ENCODE measurements at regions not wholly inside any gene's neighbourhood (a gene's known extent, or its start where the extent isn't known, plus 50 kb on each side); places are given as distances from the start of the nearest gene placed in this dataset.

DNA sequence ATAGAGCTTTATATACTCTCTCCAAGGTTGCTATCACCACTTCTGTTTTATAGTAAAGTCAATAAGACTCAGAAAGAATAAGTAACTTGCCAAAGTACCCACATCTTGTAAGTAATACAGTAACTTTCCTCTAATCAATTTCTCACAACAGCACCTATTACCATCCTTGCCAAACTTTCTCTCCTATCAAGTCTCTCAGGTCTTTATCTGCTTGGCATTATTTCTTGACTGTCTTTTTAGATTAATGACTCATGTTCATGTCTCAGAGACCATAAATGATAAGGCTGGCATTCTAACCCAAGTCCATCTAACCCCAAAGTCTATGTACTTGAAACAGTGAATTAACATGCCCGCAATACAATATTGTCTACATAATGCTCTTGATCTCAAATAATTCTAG is 618.0 kb upstream of the ZEB2 start:
- FAIRE-seq = no peak

DNA sequence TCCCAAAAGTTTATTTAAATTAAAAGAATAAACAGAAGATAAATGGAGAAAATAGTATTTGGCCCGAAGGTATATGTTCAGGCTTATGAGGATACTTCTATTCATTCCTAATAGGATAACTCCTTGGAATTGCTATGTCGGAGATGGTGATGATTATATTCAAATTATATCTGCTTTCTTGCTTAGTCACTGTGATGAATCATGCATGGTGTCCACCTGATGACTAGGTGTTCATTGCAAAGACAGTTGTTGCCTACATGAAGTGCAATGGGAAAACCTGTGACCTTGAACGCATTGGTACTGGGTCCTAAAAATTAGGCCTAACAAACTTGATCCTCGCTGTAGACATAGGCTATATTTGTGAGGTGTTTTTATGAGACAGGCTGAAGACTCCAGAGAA is 617.3 kb upstream of the ZEB2 start:
- no peak for FAIRE-seq

GRCh38 chr2:145136702-145137101 is 616.8 kb upstream of the ZEB2 start:
- no peak for FAIRE-seq

DNA sequence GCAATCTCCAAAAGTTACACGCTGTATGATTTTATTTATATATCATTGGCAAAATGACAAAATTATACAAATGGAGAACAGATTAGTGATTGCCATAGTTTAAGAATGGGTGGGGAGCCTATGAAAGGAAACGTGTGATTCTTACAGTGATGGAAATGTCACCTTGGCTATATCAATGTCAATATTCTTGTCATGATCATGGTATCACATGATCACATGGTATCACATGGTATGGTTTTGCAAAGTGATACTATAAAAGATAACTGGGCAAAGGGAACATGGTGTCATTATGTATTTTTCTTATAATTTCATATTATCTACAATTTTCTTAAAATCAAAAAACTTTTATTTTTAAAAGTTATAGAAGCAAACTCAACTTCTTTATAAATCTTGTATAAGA is 606.2 kb upstream of the ZEB2 start:
- FAIRE-seq = peak; percentile 83

- no peak for FAIRE-seq
These were observed 604.2 kb upstream of the ZEB2 start for GRCh38 chr2:145124085-145124484.

- FAIRE-seq = no peak
These were observed 603.7 kb upstream of the ZEB2 start for GRCh38 chr2:145123606-145124005.

- no peak for FAIRE-seq
These were observed 599.3 kb upstream of the ZEB2 start for GRCh38 chr2:145119225-145119624.

GRCh38 chr2:145116834-145117725 is 597.2 kb upstream of the ZEB2 start:
- FAIRE-seq = no peak

DNA sequence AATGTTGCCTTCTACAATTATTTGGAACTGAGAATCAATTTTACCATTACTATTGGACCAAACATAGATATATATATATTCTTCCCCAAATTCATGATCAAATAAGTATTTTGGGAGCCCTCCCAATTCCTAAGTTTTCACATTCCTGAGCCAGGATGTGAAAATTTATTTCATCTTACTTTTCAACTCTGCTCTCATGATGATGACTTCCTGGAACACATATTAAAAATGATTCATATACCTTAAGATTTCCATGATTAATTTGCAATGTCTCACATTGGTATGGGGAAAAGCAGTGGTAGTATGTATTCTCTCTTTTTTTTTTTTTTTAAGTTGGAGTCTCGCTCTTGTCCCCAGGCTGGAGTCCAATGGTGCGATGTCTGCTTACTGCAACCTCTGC is 596.1 kb upstream of the ZEB2 start:
- FAIRE-seq = no peak

- no peak for FAIRE-seq
These were observed 594.8 kb upstream of the ZEB2 start for GRCh38 chr2:145114726-145115125.

- FAIRE-seq = no peak
These were observed 592.5 kb upstream of the ZEB2 start for GRCh38 chr2:145112467-145112866.

DNA sequence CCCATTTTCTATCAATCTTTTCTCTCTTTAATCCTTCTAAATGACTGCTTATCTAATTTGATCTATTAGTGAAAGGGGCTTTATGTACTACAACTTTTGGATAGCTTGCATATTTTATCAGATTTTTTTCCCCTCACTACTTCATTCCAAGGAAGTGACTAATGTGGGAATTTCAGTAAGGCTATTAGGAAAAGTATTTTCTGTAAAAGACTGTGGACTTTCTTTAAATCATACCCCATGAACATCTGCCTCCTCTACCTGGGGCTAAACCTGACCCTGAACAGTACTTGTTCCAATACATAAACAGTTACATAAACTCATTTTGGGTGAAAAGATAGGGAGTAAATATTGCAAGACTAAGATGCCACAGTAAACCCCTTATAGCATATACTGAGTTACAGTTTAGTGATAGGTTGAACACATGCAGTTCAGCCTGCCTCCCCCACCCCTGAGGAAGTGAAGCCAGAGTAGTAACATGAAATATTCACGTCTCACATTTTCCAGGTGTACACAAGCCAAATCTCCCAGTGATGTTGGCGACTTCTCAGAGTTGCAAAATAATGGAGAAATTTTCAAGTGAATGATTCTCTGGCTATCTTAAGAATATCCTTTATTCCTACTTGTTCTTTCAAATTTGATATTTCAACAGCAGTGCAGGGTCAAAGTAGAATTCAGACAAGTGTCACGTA is 590.9 kb upstream of the ZEB2 start:
- FAIRE-seq = no peak

- no peak for FAIRE-seq
These were observed 589.2 kb upstream of the ZEB2 start for GRCh38 chr2:145108959-145109710.

GRCh38 chr2:145108361-145108778 is 588.5 kb upstream of the ZEB2 start:
- no peak for FAIRE-seq

DNA sequence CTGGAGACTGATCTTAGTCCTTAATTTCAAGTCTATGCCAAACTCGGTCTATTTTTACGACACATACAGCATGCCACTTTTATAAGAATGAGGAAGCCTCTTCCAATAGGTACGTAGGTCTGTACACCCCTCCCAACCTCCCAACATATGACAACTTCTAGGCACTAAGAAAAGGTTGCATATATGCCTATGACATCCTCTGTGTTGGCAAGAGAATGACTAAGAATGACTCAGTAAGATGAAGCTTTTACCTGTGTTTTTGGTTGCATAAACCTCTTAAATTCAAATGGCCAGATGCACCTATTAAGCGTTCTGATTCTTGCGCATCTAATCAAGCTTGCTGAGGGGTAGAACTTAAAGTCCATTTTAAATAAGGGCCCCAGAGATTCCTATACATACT is 586.4 kb upstream of the ZEB2 start:
- FAIRE-seq = no peak

DNA sequence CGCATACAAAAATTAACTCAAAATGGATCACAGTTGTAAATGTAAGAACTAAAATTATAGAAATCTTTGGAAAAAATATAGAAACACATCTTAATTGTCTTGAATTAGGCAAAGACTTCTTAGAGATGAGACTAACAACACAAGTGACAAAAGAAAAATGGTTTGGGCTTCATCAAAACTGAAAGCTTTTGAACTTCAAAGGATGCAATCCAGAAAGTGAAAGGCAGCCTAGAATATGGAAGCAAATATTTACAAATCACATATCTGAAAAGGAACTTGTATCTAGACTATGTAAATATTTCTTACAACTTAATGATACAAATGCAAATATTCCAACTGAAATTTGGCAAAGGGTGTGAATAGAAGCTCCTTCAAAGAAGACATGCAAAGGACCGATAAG is 582.8 kb upstream of the ZEB2 start:
- no peak for FAIRE-seq

DNA sequence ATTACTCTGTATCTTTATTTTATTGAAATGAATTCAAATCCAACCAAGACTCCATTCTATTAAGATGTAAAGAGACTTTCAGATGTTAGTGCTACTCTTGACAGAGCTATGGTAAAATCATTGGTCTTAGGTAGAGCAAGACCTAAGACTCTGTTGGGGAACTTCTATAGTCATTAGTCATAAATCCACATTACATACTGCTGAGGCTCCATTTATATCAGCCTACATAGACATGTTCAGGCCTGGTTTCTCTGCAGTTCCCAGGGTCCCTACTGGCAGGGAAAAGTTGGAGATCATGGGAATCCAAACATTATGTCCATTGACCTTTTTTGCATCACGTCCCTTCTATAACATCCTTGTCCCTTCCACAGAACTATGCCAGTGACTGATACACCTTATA is 580.4 kb upstream of the ZEB2 start:
- FAIRE-seq = no peak

GRCh38 chr2:145096582-145096981 is 576.7 kb upstream of the ZEB2 start:
- FAIRE-seq = no peak

DNA sequence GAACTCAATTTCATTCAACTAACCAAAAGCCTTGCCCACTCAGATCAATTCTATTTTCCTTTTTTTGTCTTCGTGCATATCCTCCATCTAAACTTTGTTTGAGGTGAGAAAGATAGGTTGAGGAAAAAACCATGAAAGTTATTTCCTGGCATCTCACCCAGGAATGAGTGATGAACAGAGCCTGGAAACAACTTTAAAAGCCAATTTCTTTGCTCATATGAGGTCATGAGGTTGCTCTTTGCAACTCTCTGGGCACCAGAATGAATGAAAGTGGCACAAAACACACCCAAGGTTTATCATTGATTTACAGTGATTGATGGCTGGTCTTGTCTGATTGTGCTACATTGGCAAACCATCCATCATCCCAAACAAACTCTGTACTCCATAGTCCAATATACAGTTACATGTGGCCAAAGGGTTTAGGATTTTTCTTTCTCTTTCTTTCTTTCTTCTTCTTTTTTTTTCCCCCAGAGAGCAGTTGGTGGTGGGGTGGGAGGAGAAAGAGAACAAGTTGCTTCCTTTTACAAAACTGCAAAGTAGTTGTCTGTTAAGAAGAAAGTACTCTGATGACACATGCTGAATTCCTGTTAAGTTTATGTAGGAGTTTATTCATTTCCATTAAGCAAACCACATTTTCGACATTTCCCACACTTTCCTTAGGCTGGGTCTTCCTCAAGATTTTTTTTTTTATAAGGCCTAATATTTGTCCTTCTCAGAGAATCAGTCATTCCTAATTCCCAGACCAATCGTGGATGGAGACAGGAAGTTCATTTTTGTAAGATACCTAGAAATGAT is 575.9 kb upstream of the ZEB2 start:
- no peak for FAIRE-seq

- no peak for FAIRE-seq
These were observed 574.5 kb upstream of the ZEB2 start for GRCh38 chr2:145094370-145094769.

- no peak for FAIRE-seq
These were observed 572.0 kb upstream of the ZEB2 start for GRCh38 chr2:145091967-145092366.

DNA sequence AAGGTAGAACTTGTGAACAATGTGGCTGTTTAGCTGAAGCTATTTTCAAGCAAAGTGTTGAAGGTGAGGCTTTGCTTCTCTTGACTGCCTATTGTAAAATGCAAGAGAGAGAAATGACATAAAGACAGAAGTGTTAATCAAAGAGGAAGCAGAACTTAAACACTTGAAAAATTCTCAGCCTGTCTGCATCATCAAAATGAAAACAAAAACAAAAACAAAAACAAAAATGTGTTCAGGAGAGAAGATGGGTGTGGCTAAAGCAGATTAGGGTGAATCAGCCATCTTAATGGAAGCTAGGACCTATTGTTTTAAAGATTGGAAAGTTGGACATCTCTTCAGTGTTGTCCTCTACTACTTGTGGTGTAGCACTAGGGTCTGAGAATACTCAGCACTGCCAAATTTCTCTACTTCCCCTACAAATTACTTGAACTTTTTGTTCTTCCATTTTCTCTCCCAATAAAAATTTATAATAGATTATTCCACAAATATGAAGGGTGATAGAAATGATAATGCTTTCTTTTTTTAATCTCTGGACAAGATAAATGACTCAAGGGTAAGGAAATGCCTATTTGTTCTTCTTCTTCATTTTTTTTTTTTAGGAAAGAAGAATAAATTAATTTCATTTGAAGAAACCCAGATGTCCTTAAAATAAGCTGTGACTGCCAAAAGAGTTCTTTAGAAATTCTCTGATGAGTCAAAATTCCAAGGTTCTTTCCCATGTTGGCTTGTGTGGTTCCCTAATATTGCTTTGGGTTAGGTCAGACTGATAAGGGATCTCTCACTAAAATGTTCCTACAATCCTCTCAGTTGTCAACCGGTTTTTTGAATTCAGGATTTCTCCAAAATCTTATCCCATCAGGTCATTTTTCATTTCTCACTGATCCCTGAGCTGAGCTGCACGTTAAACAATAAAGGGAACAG is 571.2 kb upstream of the ZEB2 start:
- FAIRE-seq = no peak

Data from TTC549 (cell line).